ENCODE measurements at regions not wholly inside any gene's neighbourhood (a gene's known extent, or its start where the extent isn't known, plus 50 kb on each side); places are given as distances from the start of the nearest gene placed in this dataset.

- no peak overlapping the region for H3K27ac Mint-ChIP-seq (ENCODE audit: unreplicated experiment)
- no peaks in the 10 kb centered on the region for H3K27me3 ChIP-seq (replicated peaks; ENCODE audit: control insufficient read depth, insufficient read depth, low read length)
- intact Hi-C loops (cut with micrococcal nuclease; ENCODE audit: unreplicated experiment): no loop called here
- no peaks in the 10 kb centered on the region for H3K36me3 Mint-ChIP-seq (ENCODE audit: insufficient read depth, unreplicated experiment)
- CTCF ChIA-PET: no interaction called here
- peaks cover 13% of the 10 kb centered on the region; the same call in 1 of the 2 replicates for H3K4me1 ChIP-seq
- no peak for DNase-seq
- no peaks in the 10 kb centered on the region for H3K27me3 Mint-ChIP-seq (ENCODE audit: insufficient read depth, unreplicated experiment)
- no peak overlapping the region for H3K4me3 Mint-ChIP-seq (ENCODE audit: unreplicated experiment)
- H3K36me3 ChIP-seq (ENCODE audit: control insufficient read depth, insufficient read depth, low read length): no peaks in the 10 kb centered on the region
- no peaks in the 10 kb centered on the region for H3K9me3 ChIP-seq
- no peak for TF ChIP-seq CTCF (IDR thresholded peaks at IDR 0.05; ENCODE audit: insufficient read depth in 1 of 2, low read depth in 1 of 2, low read length in 1 of 2, severe bottlenecking in 1 of 2, unreplicated experiment in 1 of 2)
- peaks cover 10% of the 10 kb centered on the region for H3K4me1 Mint-ChIP-seq (ENCODE audit: low read depth, unreplicated experiment)
- no peaks in the 10 kb centered on the region for H3K9me3 Mint-ChIP-seq (ENCODE audit: unreplicated experiment)
- no TSS peak for BruUV-seq (replicated peaks)
- no peak overlapping the region for H3K4me3 ChIP-seq (ENCODE audit: low read depth, low read length)
- POLR2A ChIA-PET: interaction anchor here (0.6 kb wide), 1 partner anchor 280 kb away, joined by 3 read pairs; the partner anchor contains the start of gene ENC1
Observed at GRCh38 chr5:74360535-74361210, 279.9 kb downstream of the ENC1 start.

GRCh38 chr5:74357827-74358226 is 282.7 kb downstream of the ENC1 start:
- peaks cover 13% of the 10 kb centered on the region; the same call in 1 of the 2 replicates for H3K4me1 ChIP-seq
- ChIA-PET CTCF (no interaction called here), POLR2A (no interaction called here)
- TF ChIP-seq CTCF (IDR thresholded peaks at IDR 0.05; ENCODE audit: insufficient read depth in 1 of 2, low read depth in 1 of 2, low read length in 1 of 2, severe bottlenecking in 1 of 2, unreplicated experiment in 1 of 2): no peak
- intact Hi-C loops (cut with micrococcal nuclease; ENCODE audit: unreplicated experiment): no loop called here
- no peak for DNase-seq
- H3K4me1 Mint-ChIP-seq (ENCODE audit: low read depth, unreplicated experiment): peaks cover 10% of the 10 kb centered on the region
- no peaks in the 10 kb centered on the region for H3K9me3 ChIP-seq
- H3K27me3 ChIP-seq (replicated peaks; ENCODE audit: control insufficient read depth, insufficient read depth, low read length): no peaks in the 10 kb centered on the region
- no peaks in the 10 kb centered on the region for H3K9me3 Mint-ChIP-seq (ENCODE audit: unreplicated experiment)
- H3K36me3 ChIP-seq (ENCODE audit: control insufficient read depth, insufficient read depth, low read length): no peaks in the 10 kb centered on the region
- H3K4me3 Mint-ChIP-seq (ENCODE audit: unreplicated experiment): no peak overlapping the region
- no peak overlapping the region for H3K27ac Mint-ChIP-seq (ENCODE audit: unreplicated experiment)
- no peak overlapping the region for H3K4me3 ChIP-seq (ENCODE audit: low read depth, low read length)
- BruUV-seq (replicated peaks): no TSS peak
- no peaks in the 10 kb centered on the region for H3K27me3 Mint-ChIP-seq (ENCODE audit: insufficient read depth, unreplicated experiment)
- H3K36me3 Mint-ChIP-seq (ENCODE audit: insufficient read depth, unreplicated experiment): no peaks in the 10 kb centered on the region

DNA sequence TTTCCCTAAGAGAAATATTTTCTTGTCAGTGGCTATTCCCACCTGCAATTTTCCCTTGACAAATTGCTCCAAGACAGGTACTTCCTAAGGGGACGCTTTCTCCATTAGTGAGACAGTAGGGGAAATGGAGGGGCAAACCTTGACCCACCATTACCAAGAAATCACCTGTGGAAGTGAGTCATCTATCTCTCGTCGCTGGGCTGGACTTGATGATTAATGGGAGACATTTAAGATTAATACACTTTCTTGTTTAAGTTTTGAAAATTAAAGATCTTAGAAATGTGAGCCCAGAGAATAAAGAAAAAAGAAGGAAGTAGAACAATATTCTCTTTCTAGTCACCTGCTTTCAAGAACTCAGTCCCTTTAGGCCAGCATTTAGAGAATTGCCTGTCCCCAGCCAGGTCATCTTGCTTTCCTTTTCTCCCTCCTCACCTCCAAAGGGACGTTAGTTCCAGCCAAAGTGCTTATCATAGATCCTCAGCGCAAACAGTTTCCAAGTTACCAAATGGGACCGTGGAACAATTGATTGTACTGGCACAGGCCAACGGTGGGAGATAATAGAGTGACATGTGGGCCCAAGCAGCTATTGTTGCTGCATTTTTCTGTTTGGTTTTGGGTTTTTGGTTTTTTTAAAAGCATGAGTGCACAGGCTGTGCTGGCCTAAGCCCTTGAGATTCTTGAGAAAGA is 284.4 kb downstream of the ENC1 start:
- no peaks in the 10 kb centered on the region for H3K27me3 Mint-ChIP-seq (ENCODE audit: insufficient read depth, unreplicated experiment)
- H3K9me3 ChIP-seq: no peaks in the 10 kb centered on the region
- no TSS peak for BruUV-seq (replicated peaks)
- H3K4me3 ChIP-seq (ENCODE audit: low read depth, low read length): no peak overlapping the region
- ChIA-PET POLR2A (no interaction called here), CTCF (no interaction called here)
- DNase-seq: no peak
- no peaks in the 10 kb centered on the region for H3K36me3 ChIP-seq (ENCODE audit: control insufficient read depth, insufficient read depth, low read length)
- TF ChIP-seq CTCF (IDR thresholded peaks at IDR 0.05; ENCODE audit: insufficient read depth in 1 of 2, low read depth in 1 of 2, low read length in 1 of 2, severe bottlenecking in 1 of 2, unreplicated experiment in 1 of 2): no peak
- H3K27me3 ChIP-seq (replicated peaks; ENCODE audit: control insufficient read depth, insufficient read depth, low read length): no peaks in the 10 kb centered on the region
- no peaks in the 10 kb centered on the region for H3K9me3 Mint-ChIP-seq (ENCODE audit: unreplicated experiment)
- H3K36me3 Mint-ChIP-seq (ENCODE audit: insufficient read depth, unreplicated experiment): no peaks in the 10 kb centered on the region
- peaks cover under 1% of the 10 kb centered on the region for H3K4me1 Mint-ChIP-seq (ENCODE audit: low read depth, unreplicated experiment)
- no peak overlapping the region for H3K4me3 Mint-ChIP-seq (ENCODE audit: unreplicated experiment)
- intact Hi-C loops (cut with micrococcal nuclease; ENCODE audit: unreplicated experiment): no loop called here
- no peak overlapping the region for H3K27ac Mint-ChIP-seq (ENCODE audit: unreplicated experiment)
- peaks cover 5% of the 10 kb centered on the region; the same call in 1 of the 2 replicates for H3K4me1 ChIP-seq
